ENCODE measurements at regions not wholly inside any gene's neighbourhood (a gene's known extent, or its start where the extent isn't known, plus 50 kb on each side); places are given as distances from the start of the nearest gene placed in this dataset.

GRCh38 chr4:19748519-19749479 lies 502.9 kb upstream of the SLIT2 start:
- TF ChIP-seq CTCF (IDR thresholded peaks at IDR 0.05; ENCODE audit: insufficient read depth, low read length) (no peak), GABPA (IDR thresholded peaks at IDR 0.05; ENCODE audit: low read depth) (no peak)

All from HL-60 (cell line).